ENCODE measurements at regions not wholly inside any gene's neighbourhood (a gene's known extent, or its start where the extent isn't known, plus 50 kb on each side); places are given as distances from the start of the nearest gene placed in this dataset.

DNA sequence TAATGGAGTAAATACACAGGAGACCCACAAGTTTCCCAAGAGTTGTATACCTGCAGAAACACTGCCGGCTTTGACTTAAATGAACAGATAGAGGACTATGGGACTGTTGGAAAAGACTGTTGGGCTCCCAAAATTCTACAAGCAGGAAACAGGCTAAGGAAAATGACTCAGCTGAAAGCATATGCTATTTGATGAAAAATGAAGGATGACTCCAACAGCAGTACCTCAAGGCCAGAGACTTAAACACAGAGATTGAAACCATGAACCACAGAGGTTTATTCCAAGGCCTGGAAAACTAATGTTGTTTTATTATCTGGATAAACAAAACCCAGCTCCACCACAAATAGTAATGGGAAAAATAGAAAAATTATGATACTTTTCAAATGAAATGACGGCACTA lies 187.7 kb downstream of the TNFSF18 start:
- Histone ChIP-seq H3K9me3 (ENCODE audit: control insufficient read depth, insufficient read depth, low read length) (peaks cover 4% of the 10 kb centered on the region), H3K27me3 (ENCODE audit: control insufficient read depth, insufficient read depth, low read length) (no peaks in the 10 kb centered on the region), H3K27ac (ENCODE audit: low read depth, low read length) (no peak overlapping the region), H3K4me3 (ENCODE audit: low read depth, low read length) (no peak overlapping the region)
- ChIA-PET CTCF (no interaction called here), POLR2A (no interaction called here)
- TF ChIP-seq, protein P1, sequence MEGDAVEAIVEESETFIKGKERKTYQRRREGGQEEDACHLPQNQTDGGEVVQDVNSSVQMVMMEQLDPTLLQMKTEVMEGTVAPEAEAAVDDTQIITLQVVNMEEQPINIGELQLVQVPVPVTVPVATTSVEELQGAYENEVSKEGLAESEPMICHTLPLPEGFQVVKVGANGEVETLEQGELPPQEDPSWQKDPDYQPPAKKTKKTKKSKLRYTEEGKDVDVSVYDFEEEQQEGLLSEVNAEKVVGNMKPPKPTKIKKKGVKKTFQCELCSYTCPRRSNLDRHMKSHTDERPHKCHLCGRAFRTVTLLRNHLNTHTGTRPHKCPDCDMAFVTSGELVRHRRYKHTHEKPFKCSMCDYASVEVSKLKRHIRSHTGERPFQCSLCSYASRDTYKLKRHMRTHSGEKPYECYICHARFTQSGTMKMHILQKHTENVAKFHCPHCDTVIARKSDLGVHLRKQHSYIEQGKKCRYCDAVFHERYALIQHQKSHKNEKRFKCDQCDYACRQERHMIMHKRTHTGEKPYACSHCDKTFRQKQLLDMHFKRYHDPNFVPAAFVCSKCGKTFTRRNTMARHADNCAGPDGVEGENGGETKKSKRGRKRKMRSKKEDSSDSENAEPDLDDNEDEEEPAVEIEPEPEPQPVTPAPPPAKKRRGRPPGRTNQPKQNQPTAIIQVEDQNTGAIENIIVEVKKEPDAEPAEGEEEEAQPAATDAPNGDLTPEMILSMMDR (IDR thresholded peaks at IDR 0.05; ENCODE audit: low read depth, low read length): no peak
- DNase-seq (ENCODE audit: low read depth, low spot score): no peak

DNA sequence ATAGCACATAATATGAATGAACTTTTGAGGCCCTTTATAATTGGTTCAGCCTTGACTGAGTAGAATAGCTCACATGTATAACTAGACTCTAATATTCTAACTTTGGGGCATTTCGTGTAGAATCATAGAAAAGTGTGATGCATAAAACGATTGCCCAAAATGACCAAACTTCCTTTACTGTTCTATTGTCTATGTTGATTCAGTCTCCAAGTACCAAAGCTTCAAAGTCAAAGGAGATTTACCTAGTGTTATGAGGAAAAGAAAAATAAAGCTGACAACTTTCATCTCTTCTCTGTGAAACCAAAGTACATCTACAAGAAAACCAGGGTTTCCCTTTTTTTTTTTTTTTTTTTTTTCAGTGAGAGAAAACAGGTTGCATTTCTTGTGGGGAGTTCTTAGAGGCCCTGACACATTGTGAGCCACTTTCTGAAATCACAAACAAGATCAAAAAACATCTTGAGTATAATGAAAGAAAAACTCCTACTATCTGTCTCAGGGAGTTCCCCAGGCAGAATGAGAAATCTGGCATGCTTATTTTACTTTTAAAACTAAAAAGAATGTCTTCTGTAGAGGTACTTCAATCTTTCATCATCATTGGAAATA lies 183.4 kb downstream of the TNFSF18 start:
- POLR2A ChIA-PET: no interaction called here
- Histone ChIP-seq H3K9me3 (ENCODE audit: control insufficient read depth, insufficient read depth, low read length) (no peaks in the 10 kb centered on the region), H3K27ac (ENCODE audit: low read depth, low read length) (no peak overlapping the region), H3K4me3 (ENCODE audit: low read depth, low read length) (no peak overlapping the region), H3K27me3 (ENCODE audit: control insufficient read depth, insufficient read depth, low read length) (no peaks in the 10 kb centered on the region)
- no peak for DNase-seq (ENCODE audit: low read depth, low spot score)
- CTCF ChIA-PET: no interaction called here
- TF ChIP-seq, protein P1 (IDR thresholded peaks at IDR 0.05; ENCODE audit: low read depth, low read length): no peak

DNA sequence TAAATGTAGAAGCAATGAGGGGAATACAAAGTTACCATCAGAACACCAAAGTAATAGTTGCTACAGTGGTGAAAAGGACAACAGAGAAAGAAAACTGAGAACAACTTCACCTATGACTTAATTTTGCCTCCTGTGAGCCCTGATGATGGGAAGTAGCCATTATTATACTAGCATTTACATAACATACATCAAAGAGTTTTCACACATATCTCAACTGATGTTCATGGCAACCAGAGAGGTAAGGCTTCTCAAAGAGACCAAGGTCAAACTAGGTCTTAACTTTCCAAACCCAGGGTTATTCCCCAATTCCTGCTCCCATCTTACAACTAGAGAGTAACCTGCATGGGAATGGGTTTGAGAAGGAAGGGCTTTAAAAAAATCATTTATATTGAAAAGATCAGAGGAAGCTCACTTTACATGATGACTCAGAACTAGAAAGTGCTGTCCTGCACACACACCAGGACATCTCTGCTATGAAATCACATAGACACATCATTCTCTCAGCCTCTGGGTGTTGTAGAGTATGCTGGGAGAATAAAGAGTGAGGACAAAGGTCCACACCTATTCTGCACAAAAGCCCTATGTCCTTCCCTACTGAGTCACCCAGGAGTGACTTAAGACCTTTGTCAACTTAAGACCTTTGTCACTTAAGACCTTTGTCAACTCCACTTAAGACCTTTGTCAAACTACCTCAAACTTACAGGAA lies 179.7 kb downstream of the TNFSF18 start:
- DNase-seq (ENCODE audit: low read depth, low spot score): no peak
- Histone ChIP-seq H3K4me3 (ENCODE audit: low read depth, low read length) (no peak overlapping the region), H3K27ac (ENCODE audit: low read depth, low read length) (no peak overlapping the region), H3K27me3 (ENCODE audit: control insufficient read depth, insufficient read depth, low read length) (no peaks in the 10 kb centered on the region), H3K9me3 (ENCODE audit: control insufficient read depth, insufficient read depth, low read length) (no peaks in the 10 kb centered on the region)
- TF ChIP-seq, protein P1 (IDR thresholded peaks at IDR 0.05; ENCODE audit: low read depth, low read length): no peak
- POLR2A ChIA-PET: no interaction called here
- CTCF ChIA-PET: interaction anchor here (1.2 kb wide), 1 partner anchor 331 kb away, joined by 4 read pairs; no protein-coding TSS in a partner anchor

DNA sequence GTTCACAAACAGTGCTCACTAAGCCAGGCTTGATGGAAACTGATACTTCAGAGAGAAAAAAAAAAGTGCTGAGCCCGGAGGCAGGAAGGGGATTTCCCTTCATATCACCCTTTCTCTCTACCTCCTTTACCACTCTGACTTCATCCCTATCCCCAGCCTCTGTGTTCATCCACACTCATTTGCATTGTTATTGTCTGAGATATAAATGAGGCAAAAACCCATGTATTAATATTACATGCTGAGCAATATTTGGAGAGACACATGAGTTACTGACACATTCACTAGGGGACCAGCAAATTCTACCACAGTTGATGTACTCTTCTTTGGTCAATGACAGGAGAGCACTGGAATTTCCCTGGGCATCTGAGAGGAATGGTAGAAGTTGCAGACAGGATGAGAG lies 175.8 kb downstream of the TNFSF18 start:
- DNase-seq (ENCODE audit: low read depth, low spot score): no peak
- TF ChIP-seq, protein P1 (IDR thresholded peaks at IDR 0.05; ENCODE audit: low read depth, low read length): no peak
- ChIA-PET POLR2A (no interaction called here), CTCF (no interaction called here)
- H3K27me3 ChIP-seq (ENCODE audit: control insufficient read depth, insufficient read depth, low read length): no peaks in the 10 kb centered on the region
- no peak overlapping the region for H3K27ac ChIP-seq (ENCODE audit: low read depth, low read length)
- no peak overlapping the region for H3K4me3 ChIP-seq (ENCODE audit: low read depth, low read length)
- H3K9me3 ChIP-seq (ENCODE audit: control insufficient read depth, insufficient read depth, low read length): no peaks in the 10 kb centered on the region

GRCh38 chr1:172875892-172876291 lies 174.8 kb downstream of the TNFSF18 start:
- POLR2A ChIA-PET: no interaction called here
- TF ChIP-seq, protein P1 (IDR thresholded peaks at IDR 0.05; ENCODE audit: low read depth, low read length): no peak
- H3K27ac ChIP-seq (ENCODE audit: low read depth, low read length): no peak overlapping the region
- DNase-seq (ENCODE audit: low read depth, low spot score): no peak
- H3K27me3 ChIP-seq (ENCODE audit: control insufficient read depth, insufficient read depth, low read length): no peaks in the 10 kb centered on the region
- CTCF ChIA-PET: no interaction called here
- H3K4me3 ChIP-seq (ENCODE audit: low read depth, low read length): no peak overlapping the region
- no peaks in the 10 kb centered on the region for H3K9me3 ChIP-seq (ENCODE audit: control insufficient read depth, insufficient read depth, low read length)
